ENCODE measurements at regions not wholly inside any gene's neighbourhood (a gene's known extent, or its start where the extent isn't known, plus 50 kb on each side); places are given as distances from the start of the nearest gene placed in this dataset.

DNA sequence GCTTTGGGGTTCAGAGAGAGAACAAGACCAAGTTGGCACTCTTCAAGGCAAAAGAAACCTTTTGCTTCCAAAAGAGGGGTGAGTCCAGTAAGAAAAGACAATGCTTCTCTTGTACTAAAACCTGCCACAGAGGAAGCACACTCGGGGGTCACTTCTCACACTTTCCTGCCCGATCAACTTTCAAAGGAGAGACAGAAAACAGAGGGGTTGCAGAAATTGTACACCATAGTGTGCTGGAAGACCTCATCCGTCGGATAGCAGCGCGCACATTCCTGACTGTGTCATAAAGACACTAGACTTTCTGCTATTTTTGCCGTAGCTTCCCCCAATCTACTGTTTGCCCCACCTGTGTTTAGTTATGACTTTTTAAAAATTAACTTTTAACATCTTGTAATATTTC is 66.9 kb downstream of the OR2K2 start:
- ATAC-seq: no peak
- Histone ChIP-seq H3K27me3 (no peaks in the 10 kb centered on the region), H3K4me1 (no peaks in the 10 kb centered on the region), H3K4me3 (no peak overlapping the region), H3K27ac (no peak overlapping the region), H3K36me3 (no peaks in the 10 kb centered on the region), H3K9me3 (no peaks in the 10 kb centered on the region)
- intact Hi-C loops (cut with DNase I; ENCODE audit: low total_unique reads): no loop called here
- TF ChIP-seq POLR2A (IDR thresholded peaks at IDR 0.05): no peak
- TF ChIP-seq, protein P1, sequence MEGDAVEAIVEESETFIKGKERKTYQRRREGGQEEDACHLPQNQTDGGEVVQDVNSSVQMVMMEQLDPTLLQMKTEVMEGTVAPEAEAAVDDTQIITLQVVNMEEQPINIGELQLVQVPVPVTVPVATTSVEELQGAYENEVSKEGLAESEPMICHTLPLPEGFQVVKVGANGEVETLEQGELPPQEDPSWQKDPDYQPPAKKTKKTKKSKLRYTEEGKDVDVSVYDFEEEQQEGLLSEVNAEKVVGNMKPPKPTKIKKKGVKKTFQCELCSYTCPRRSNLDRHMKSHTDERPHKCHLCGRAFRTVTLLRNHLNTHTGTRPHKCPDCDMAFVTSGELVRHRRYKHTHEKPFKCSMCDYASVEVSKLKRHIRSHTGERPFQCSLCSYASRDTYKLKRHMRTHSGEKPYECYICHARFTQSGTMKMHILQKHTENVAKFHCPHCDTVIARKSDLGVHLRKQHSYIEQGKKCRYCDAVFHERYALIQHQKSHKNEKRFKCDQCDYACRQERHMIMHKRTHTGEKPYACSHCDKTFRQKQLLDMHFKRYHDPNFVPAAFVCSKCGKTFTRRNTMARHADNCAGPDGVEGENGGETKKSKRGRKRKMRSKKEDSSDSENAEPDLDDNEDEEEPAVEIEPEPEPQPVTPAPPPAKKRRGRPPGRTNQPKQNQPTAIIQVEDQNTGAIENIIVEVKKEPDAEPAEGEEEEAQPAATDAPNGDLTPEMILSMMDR (IDR thresholded peaks at IDR 0.05 in 4 of 5, conservative IDR thresholded peaks at IDR 0.05 in 1 of 5): no peak
- in situ Hi-C loops (cut with MboI; ENCODE audit: low sequenced_read_pairs in 4 of 4): loop anchor here in 1 of 4 donors (10.0 kb wide), 1 partner anchor 148 kb away; no protein-coding TSS in a partner anchor
- DNase-seq: no peak

DNA sequence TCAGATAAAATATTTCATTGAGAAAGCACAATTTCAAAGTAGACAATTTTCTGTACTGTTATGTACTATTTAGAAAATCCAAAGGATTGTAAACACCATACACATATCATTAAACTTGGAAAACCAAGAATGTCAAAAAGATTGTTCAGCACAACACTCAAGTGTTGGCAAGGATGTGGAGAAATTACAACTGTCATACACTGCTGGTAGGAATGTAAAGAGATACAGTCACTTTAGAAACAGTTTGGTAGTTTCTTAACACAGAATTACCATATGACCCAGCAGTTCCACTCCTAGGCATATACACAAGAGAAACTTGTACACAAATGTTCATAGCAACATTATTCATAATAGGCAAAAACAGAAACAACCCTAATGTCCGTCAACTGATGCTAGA is 71.2 kb downstream of the OR2K2 start:
- in situ Hi-C loops (cut with MboI; ENCODE audit: low sequenced_read_pairs in 4 of 4): no loop called here
- DNase-seq: no peak
- H3K4me1 ChIP-seq: no peaks in the 10 kb centered on the region
- no peak overlapping the region for H3K4me3 ChIP-seq
- no peak for ATAC-seq
- no peak overlapping the region for H3K27ac ChIP-seq
- no peaks in the 10 kb centered on the region for H3K36me3 ChIP-seq
- no peaks in the 10 kb centered on the region for H3K9me3 ChIP-seq
- no peak for TF ChIP-seq POLR2A (IDR thresholded peaks at IDR 0.05)
- TF ChIP-seq, protein P1 (IDR thresholded peaks at IDR 0.05 in 4 of 5, conservative IDR thresholded peaks at IDR 0.05 in 1 of 5): no peak
- intact Hi-C loops (cut with DNase I; ENCODE audit: low total_unique reads): no loop called here
- no peaks in the 10 kb centered on the region for H3K27me3 ChIP-seq

DNA sequence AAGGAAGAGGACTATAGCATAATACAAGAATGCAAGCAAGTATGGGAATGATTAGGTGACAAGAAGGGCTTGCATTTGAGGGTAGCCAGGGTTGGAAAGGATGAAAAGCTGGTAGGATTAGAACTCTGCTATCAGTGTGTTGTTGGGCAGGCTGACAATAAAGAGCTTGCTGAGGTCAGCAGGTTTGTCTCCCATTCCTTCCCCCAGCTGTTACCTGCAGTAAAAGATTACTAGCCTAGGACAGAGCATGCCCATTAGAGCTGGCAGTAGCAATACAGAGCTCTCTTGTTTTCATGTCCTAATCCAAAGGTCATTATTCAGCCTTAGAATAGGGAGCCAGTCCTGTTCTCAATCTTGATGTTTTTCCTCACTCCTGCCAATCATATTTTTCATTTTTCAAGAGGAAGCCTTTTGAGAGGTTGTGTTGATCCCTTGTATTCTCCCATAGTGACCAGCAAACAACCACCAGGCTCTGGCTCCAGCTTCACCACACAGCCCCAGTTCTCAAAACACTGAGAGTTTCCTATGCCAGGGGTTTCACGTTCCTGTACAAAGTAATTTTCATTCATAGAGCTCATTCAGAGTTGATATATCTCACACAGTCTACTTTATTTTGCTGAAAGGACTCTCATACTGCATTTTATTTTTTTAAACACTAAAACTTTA is 71.7 kb downstream of the OR2K2 start:
- Histone ChIP-seq H3K4me1 (no peaks in the 10 kb centered on the region), H3K27ac (no peak overlapping the region), H3K9me3 (no peaks in the 10 kb centered on the region), H3K36me3 (no peaks in the 10 kb centered on the region), H3K27me3 (no peaks in the 10 kb centered on the region), H3K4me3 (no peak overlapping the region)
- no peak for TF ChIP-seq POLR2A (IDR thresholded peaks at IDR 0.05)
- in situ Hi-C loops (cut with MboI; ENCODE audit: low sequenced_read_pairs in 4 of 4): no loop called here
- DNase-seq (no peak), ATAC-seq (no peak)
- intact Hi-C loops (cut with DNase I; ENCODE audit: low total_unique reads): no loop called here

DNA sequence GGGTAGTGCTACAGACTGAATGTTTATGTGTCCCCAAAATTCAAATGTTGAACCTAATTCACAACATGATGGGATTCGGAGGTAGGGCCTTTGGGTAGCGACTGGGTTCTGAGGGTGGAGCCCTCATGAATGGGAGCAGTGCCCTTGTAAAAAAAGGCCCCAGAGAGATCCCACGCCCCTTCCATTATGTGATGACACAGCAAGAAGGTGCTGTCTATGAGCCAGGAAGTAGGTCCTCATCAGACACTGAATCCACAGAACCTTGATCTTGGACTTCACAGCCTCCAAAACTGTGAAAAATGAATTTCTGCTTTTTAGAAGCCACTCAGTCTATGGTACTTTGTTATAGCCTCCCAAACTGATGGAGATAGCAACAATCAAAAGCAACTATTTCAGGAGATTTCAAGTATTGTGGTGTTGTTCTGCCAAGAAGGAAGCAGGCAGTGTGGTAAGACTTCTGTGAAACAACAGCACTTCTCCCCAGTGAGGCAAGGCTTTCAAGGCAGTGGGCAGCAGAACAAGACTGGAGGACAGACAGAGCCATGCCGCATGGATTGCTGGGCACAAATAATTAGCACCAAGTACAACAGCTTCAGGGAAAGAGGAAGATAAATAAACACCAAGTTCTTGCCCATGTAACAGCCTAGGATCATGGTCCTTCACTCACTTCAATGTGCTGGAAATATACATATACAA is 76.1 kb downstream of the OR2K2 start:
- intact Hi-C loops (cut with DNase I; ENCODE audit: low total_unique reads): no loop called here
- Histone ChIP-seq H3K27me3 (no peaks in the 10 kb centered on the region), H3K27ac (no peak overlapping the region), H3K9me3 (no peaks in the 10 kb centered on the region), H3K36me3 (no peaks in the 10 kb centered on the region), H3K4me1 (no peaks in the 10 kb centered on the region), H3K4me3 (no peak overlapping the region)
- in situ Hi-C loops (cut with MboI; ENCODE audit: low sequenced_read_pairs in 4 of 4): no loop called here
- DNase-seq (peak in 1 of 2 donors; percentile 22), ATAC-seq (no peak)
- no peak for TF ChIP-seq POLR2A (IDR thresholded peaks at IDR 0.05)
- TF ChIP-seq, protein P1 (IDR thresholded peaks at IDR 0.05 in 4 of 5, conservative IDR thresholded peaks at IDR 0.05 in 1 of 5): no peak

DNA sequence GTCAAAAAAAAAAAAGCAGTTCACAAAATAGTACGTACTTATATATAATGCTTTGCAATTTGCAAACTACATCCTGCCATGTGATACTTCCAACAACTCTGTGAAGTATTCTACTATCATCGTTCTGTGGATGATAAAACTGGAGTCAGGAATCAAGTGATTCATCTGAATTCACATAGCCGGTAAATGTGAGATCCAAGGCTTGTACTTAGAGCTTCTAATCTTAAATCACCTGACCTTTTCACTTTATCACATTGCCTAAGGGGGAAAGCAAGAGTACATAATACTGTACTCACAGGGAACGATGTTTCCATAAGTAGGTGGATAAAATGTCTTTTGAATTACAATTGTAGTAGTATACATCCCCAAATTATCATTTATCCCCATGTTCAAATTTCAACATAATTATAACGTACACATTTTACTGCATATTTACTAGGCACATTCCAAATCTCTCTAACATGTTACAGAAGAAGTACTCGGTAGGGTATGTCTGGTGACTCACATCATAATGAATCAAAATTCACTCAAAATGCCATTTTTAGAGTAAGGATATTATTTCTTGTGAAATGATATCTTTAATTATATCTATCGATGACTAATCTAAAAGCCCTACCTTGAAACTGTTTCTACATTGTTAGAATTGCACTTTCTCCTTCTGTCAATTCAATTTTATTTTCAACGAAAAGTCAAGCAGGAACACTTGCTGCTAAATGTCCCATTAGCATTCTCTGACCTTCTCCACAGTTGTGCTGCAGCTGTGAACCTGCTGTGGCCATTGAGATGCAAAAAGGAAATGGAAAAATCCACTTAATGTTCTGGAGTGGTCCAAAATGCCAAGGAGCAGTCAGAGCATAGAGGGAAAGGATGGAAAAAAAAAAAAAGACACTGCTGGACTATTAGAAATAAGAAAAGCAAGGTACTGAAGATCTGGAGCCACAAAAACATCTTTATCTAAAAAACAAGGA is 78.9 kb downstream of the OR2K2 start:
- H3K27ac ChIP-seq: no peak overlapping the region
- no peak for ATAC-seq
- H3K4me3 ChIP-seq: no peak overlapping the region
- no peak for DNase-seq
- in situ Hi-C loops (cut with MboI; ENCODE audit: low sequenced_read_pairs in 4 of 4) (no loop called here), intact Hi-C loops (cut with DNase I; ENCODE audit: low total_unique reads) (no loop called here)
- H3K9me3 ChIP-seq: no peaks in the 10 kb centered on the region
- no peaks in the 10 kb centered on the region for H3K36me3 ChIP-seq
- H3K4me1 ChIP-seq: no peaks in the 10 kb centered on the region
- TF ChIP-seq, protein P1 (IDR thresholded peaks at IDR 0.05 in 4 of 5, conservative IDR thresholded peaks at IDR 0.05 in 1 of 5): no peak
- TF ChIP-seq POLR2A (IDR thresholded peaks at IDR 0.05): no peak
- no peaks in the 10 kb centered on the region for H3K27me3 ChIP-seq
